GM12875 (cell line): ENCODE measurements at regions not wholly inside any gene's neighbourhood (a gene's known extent, or its start where the extent isn't known, plus 50 kb on each side); places are given as distances from the start of the nearest gene placed in this dataset.

Source experiments
- H3K4me3 ChIP-seq: one replicate; pipeline ENCODE4 v1.5.1; 2011; ENCODE audit warnings: low read depth, low read length, control low read depth
- TF ChIP-seq, protein P1 (sequence below): IDR thresholded peaks from 2 replicates; pipeline ENCODE4 v1.5.1; 2011; ENCODE audit warnings: low read depth, mild to moderate bottlenecking, control low read depth, inconsistent platforms, low read length, moderate library complexity, borderline replicate concordance; ENCODE audit not compliant: insufficient read depth

DNA sequence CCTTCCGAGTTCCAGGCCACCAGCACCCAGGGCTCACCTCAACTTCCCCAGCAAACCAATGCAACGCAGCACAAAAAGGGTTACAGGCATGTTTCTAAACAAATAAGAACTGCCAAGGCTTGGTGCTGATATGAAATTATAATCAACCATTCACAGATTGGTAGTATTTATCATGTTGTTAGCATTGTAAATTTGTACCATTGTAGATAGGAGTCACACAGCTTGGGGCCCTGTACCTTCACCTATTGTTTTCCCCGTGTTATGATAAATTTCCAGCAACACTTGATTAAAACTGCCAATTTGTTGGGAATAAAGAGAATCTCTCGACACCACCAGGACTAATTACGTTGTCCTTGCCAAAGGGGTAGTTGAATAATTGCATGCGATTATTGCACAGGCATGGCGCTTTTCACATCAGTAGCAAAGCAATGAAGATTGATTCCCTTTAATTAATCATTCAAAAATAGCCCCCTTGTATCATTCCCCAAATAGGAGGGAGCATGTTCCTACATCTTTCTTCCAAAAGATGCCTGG is 454.1 kb downstream of the ZNF608 start:
- H3K4me3 ChIP-seq = no peak overlapping the region
- TF ChIP-seq, protein P1, sequence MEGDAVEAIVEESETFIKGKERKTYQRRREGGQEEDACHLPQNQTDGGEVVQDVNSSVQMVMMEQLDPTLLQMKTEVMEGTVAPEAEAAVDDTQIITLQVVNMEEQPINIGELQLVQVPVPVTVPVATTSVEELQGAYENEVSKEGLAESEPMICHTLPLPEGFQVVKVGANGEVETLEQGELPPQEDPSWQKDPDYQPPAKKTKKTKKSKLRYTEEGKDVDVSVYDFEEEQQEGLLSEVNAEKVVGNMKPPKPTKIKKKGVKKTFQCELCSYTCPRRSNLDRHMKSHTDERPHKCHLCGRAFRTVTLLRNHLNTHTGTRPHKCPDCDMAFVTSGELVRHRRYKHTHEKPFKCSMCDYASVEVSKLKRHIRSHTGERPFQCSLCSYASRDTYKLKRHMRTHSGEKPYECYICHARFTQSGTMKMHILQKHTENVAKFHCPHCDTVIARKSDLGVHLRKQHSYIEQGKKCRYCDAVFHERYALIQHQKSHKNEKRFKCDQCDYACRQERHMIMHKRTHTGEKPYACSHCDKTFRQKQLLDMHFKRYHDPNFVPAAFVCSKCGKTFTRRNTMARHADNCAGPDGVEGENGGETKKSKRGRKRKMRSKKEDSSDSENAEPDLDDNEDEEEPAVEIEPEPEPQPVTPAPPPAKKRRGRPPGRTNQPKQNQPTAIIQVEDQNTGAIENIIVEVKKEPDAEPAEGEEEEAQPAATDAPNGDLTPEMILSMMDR = no peak

- H3K4me3 ChIP-seq = no peak overlapping the region
- TF ChIP-seq, protein P1 = no peak
Observed at GRCh38 chr5:124289641-124290311, 456.7 kb downstream of the ZNF608 start.

DNA sequence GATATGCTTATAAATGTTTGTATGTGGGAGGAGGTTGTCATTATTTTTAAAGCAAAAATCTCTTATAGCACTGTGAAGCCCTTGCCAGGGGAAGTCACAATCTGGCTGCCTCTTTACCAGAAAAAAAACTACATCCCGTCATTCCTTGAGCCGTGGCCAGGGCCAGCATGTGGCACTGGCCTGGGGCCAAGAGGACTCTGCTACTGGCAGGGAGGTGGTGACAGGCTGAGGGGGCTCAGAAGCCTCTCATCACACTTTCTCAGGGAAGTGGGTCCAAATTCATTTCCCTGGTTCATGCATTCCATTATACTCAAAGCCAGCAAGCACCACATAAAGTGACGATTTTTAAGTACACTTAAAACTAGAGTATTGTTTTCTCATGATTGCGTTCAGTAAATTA is 457.3 kb downstream of the ZNF608 start:
- H3K4me3 ChIP-seq = no peak overlapping the region
- TF ChIP-seq, protein P1 = no peak

DNA sequence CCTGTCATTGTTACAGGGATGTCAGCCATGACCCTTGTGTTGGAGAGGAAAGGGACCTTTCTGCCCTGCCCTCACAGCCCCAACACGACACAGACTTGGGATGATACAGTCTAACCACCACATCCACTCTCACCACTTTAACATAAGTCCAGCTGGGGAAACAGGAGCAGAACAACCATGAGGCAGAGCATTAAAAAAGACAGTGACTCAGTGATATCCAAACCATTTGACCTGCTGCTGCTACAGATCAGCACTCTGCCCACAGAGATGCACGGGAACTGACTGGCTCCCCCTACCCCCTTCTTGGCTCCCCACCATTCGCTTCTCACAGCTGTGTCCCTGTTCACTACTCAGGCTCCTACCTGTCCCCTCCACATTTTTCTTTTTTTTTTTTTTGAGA is 458.6 kb downstream of the ZNF608 start:
- TF ChIP-seq, protein P1 = no peak
- H3K4me3 ChIP-seq = no peak overlapping the region

GRCh38 chr5:124285733-124286132 is 460.7 kb downstream of the ZNF608 start:
- H3K4me3 ChIP-seq = no peak overlapping the region
- TF ChIP-seq, protein P1 = no peak

- TF ChIP-seq, protein P1 = no peak
- no peak overlapping the region for H3K4me3 ChIP-seq
Observed at GRCh38 chr5:124285071-124285470, 461.4 kb downstream of the ZNF608 start.

- TF ChIP-seq, protein P1 = no peak
- H3K4me3 ChIP-seq = no peak overlapping the region
Observed at GRCh38 chr5:124283031-124283430, 463.4 kb downstream of the ZNF608 start.
